Naive thymus-derived CD8-positive, alpha-beta T cell (primary cell): ENCODE measurements at regions not wholly inside any gene's neighbourhood (a gene's known extent, or its start where the extent isn't known, plus 50 kb on each side); places are given as distances from the start of the nearest gene placed in this dataset. TPM values are rescaled to one million over a fixed set of nuclear protein-coding genes. Genes with fewer than 3 reads are reported as not detected.

Experiments used
- microRNA-seq: library from miRNA; unstranded; fragments of <30 nt; microRNA quantifications from one replicate; pipeline ENCODE4 v1.2.0, GENCODE V29; 2022; ENCODE audit warnings: borderline microRNAs expressed

Small RNA genes in the stretch of these regions (microRNA-seq; reads per million reads assigned to microRNA genes)
- gene MIR6072: not detected
